DND-41 (cell line): ENCODE measurements at regions not wholly inside any gene's neighbourhood (a gene's known extent, or its start where the extent isn't known, plus 50 kb on each side); places are given as distances from the start of the nearest gene placed in this dataset.

Source experiments
- CTCF ChIP-seq: IDR thresholded peaks from 2 replicates; pipeline ENCODE4 v1.5.1; 2012; ENCODE audit warnings: borderline replicate concordance, low read length, moderate library complexity, mild to moderate bottlenecking; ENCODE audit not compliant: poor library complexity, severe bottlenecking; ENCODE audit errors: extremely low read depth
- EZH2 ChIP-seq: IDR thresholded peaks from 3 replicates; pipeline ENCODE4 v1.6.1; 2012; ENCODE audit warnings: borderline replicate concordance, low read depth, mild to moderate bottlenecking, moderate library complexity, low read length, inconsistent platforms; ENCODE audit not compliant: severe bottlenecking

DNA sequence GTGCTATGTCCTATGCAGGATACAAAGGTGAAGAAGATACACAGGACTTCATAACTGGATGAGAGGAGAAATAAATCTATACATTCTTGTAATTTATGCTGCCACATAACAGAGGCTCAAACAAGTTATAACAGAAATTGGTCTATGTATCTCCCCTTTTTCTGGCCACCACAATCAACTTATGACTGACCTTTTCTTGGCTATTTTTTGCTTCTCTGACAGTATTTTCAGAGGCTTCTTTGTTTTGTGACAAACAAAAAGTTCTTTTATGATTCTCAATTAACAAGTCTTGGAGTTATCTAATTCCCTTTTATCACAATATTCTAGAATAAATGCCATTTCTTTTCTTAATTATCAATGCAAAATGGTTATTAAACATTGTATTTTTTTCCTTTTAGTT is 953.0 kb upstream of the ZWINT start:
- no peak for TF ChIP-seq EZH2
- TF ChIP-seq CTCF, result no peak
